Astrocyte (in vitro differentiated cells and primary cell): ENCODE measurements at regions not wholly inside any gene's neighbourhood (a gene's known extent, or its start where the extent isn't known, plus 50 kb on each side); places are given as distances from the start of the nearest gene placed in this dataset.

Experiments used
- DNase-seq: peaks from one replicate; pipeline ENCODE4 v3.0.0-alpha.2; 2010; ENCODE audit warnings: low read depth
- FAIRE-seq: peaks from 2 replicates; lab custom pipeline; 2011; peaks lifted over from hg19 to GRCh38; lab: Jason Lieb, UNC
- H2AFZ ChIP-seq: 2 replicates; pipeline ENCODE4 v1.6.0; 2012; ENCODE audit warnings: low read depth, low read length, inconsistent platforms
- H3K27ac ChIP-seq: 2 replicates; pipeline ENCODE4 v1.5.1; 2011; ENCODE audit warnings: low read depth, low read length, inconsistent platforms
- H3K27me3 ChIP-seq: 2 replicates; pipeline ENCODE4 v1.6.0; 2011; ENCODE audit warnings: low read length, inconsistent platforms; ENCODE audit not compliant: insufficient read depth
- H3K36me3 ChIP-seq: 2 replicates; pipeline ENCODE4 v1.5.1; 2011; ENCODE audit warnings: low read length, inconsistent platforms; ENCODE audit not compliant: insufficient read depth
- H3K4me1 ChIP-seq: 2 replicates; pipeline ENCODE4 v1.5.1; 2011; ENCODE audit warnings: low read length, inconsistent platforms; ENCODE audit not compliant: insufficient read depth
- H3K4me2 ChIP-seq: 2 replicates; pipeline ENCODE4 v1.6.0; 2012; ENCODE audit warnings: low read length, inconsistent platforms
- H3K4me3 ChIP-seq: 2 replicates; pipeline ENCODE4 v1.5.1; 2011; ENCODE audit warnings: low read depth, mild to moderate bottlenecking, low read length, inconsistent platforms; ENCODE audit not compliant: insufficient read depth
- H3K79me2 ChIP-seq: 2 replicates; pipeline ENCODE4 v1.6.0; 2012; ENCODE audit warnings: mild to moderate bottlenecking, low read length, inconsistent platforms; ENCODE audit not compliant: insufficient read depth
- H3K9ac ChIP-seq: 2 replicates; pipeline ENCODE4 v1.6.0; 2012; ENCODE audit warnings: mild to moderate bottlenecking, low read length, inconsistent platforms
- H3K9me3 ChIP-seq: 2 replicates; pipeline ENCODE4 v1.5.1; 2012; ENCODE audit warnings: low read depth, mild to moderate bottlenecking, low read length, inconsistent platforms; ENCODE audit not compliant: insufficient read depth
- H4K20me1 ChIP-seq: 2 replicates; pipeline ENCODE4 v1.6.0; 2012; ENCODE audit warnings: low read length, inconsistent platforms; ENCODE audit not compliant: insufficient read depth
- H3K27ac Mint-ChIP-seq: one replicate; pipeline ENCODE4 v1.8.0; 2021; ENCODE audit warnings: mild to moderate bottlenecking, mixed read lengths; ENCODE audit not compliant: unreplicated experiment
- H3K27me3 Mint-ChIP-seq: one replicate; pipeline ENCODE4 v1.8.0; 2021; ENCODE audit warnings: low read depth, mixed read lengths; ENCODE audit not compliant: unreplicated experiment
- H3K36me3 Mint-ChIP-seq: one replicate; pipeline ENCODE4 v1.8.0; 2021; ENCODE audit warnings: low read depth, mixed read lengths; ENCODE audit not compliant: unreplicated experiment
- H3K4me1 Mint-ChIP-seq: one replicate; pipeline ENCODE4 v1.8.0; 2021; ENCODE audit warnings: low read depth, mixed read lengths; ENCODE audit not compliant: unreplicated experiment
- H3K4me3 Mint-ChIP-seq: one replicate; pipeline ENCODE4 v1.8.0; 2021; ENCODE audit warnings: mild to moderate bottlenecking, moderate library complexity, mixed read lengths; ENCODE audit not compliant: unreplicated experiment
- H3K9me3 Mint-ChIP-seq: one replicate; pipeline ENCODE4 v1.8.0; 2021; ENCODE audit warnings: mild to moderate bottlenecking, mixed read lengths; ENCODE audit not compliant: unreplicated experiment
- CTCF ChIP-seq: IDR thresholded peaks from 2 replicates; pipeline ENCODE4 v1.5.1; 2011; ENCODE audit warnings: low read depth, mild to moderate bottlenecking, inconsistent platforms, low read length, moderate library complexity; ENCODE audit not compliant: insufficient read depth
- EZH2 ChIP-seq: IDR thresholded peaks from 2 replicates; pipeline ENCODE4 v1.6.1; 2012; ENCODE audit warnings: mild to moderate bottlenecking, low read length, inconsistent platforms; ENCODE audit not compliant: insufficient read depth

DNA sequence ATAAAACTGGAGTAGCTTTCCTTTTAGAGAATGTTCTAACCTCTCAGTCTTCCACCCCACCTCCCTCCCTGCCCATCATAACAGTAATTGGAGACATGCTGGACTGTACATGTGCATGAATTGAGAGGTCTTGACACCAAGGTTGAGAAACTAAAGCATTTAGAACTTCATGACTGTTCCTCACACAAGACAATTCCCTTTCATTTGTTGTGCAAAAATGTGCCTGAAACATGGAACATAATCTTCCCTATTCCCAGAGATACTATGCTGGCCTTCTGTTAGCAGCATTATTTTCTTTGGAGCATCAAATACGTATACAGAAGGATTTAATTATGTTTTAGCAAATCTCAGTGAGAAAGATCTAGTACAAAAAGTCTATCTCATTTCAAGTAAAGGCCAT is 97.5 kb upstream of the KCNE2 start:
- Histone ChIP-seq H3K27me3 (no peaks in the 10 kb centered on the region), H3K9me3 (no peaks in the 10 kb centered on the region)

GRCh38 chr21:34268493-34268892 is 95.3 kb upstream of the KCNE2 start:
- Histone ChIP-seq H3K36me3 (no peaks in the 10 kb centered on the region), H3K27ac (no peak overlapping the region), H3K79me2 (no peaks in the 10 kb centered on the region), H3K4me3 (no peak overlapping the region), H3K4me2 (no peak overlapping the region), H4K20me1 (no peaks in the 10 kb centered on the region), H3K9me3 (no peaks in the 10 kb centered on the region), H3K27me3 (no peaks in the 10 kb centered on the region), H3K4me1 (no peaks in the 10 kb centered on the region), H3K9ac (no peak overlapping the region), H2AFZ (no peak overlapping the region)
- H3K4me1 Mint-ChIP-seq, result no peaks in the 10 kb centered on the region
- peaks cover 1% of the 10 kb centered on the region for H3K9me3 Mint-ChIP-seq
- DNase-seq (no peak), FAIRE-seq (no peak)
- TF ChIP-seq EZH2 (no peak), CTCF (no peak)
- no peaks in the 10 kb centered on the region for H3K27me3 Mint-ChIP-seq
- no peak overlapping the region for H3K27ac Mint-ChIP-seq
- H3K36me3 Mint-ChIP-seq, result no peaks in the 10 kb centered on the region
- H3K4me3 Mint-ChIP-seq, result no peak overlapping the region

More for the DNA sequence above, 97.5 kb upstream of the KCNE2 start:
- no peaks in the 10 kb centered on the region for H3K79me2 ChIP-seq
- no peak overlapping the region for H3K9ac ChIP-seq
- H3K4me2 ChIP-seq, result no peak overlapping the region
- no peak overlapping the region for H3K27ac Mint-ChIP-seq
- H3K4me3 ChIP-seq, result no peak overlapping the region
- H3K4me1 Mint-ChIP-seq, result no peaks in the 10 kb centered on the region
- no peaks in the 10 kb centered on the region for H3K27me3 Mint-ChIP-seq
- FAIRE-seq (no peak), DNase-seq (no peak)
- H2AFZ ChIP-seq, result no peak overlapping the region
- peaks cover 6% of the 10 kb centered on the region for H3K9me3 Mint-ChIP-seq
- H3K27ac ChIP-seq, result no peak overlapping the region
- no peaks in the 10 kb centered on the region for H3K36me3 ChIP-seq
- no peaks in the 10 kb centered on the region for H4K20me1 ChIP-seq
- no peaks in the 10 kb centered on the region for H3K4me1 ChIP-seq
- peaks cover 5% of the 10 kb centered on the region for H3K36me3 Mint-ChIP-seq
- no peak overlapping the region for H3K4me3 Mint-ChIP-seq
- TF ChIP-seq EZH2 (no peak), CTCF (no peak)

GRCh38 chr21:34270411-34270810 is 93.4 kb upstream of the KCNE2 start:
- H2AFZ ChIP-seq, result no peak overlapping the region
- no peaks in the 10 kb centered on the region for H4K20me1 ChIP-seq
- TF ChIP-seq EZH2 (no peak), CTCF (no peak)
- no peak overlapping the region for H3K27ac ChIP-seq
- Mint-ChIP-seq H3K27me3 (no peaks in the 10 kb centered on the region), H3K36me3 (no peaks in the 10 kb centered on the region), H3K9me3 (peaks cover 5% of the 10 kb centered on the region), H3K4me1 (no peaks in the 10 kb centered on the region), H3K27ac (no peak overlapping the region), H3K4me3 (no peak overlapping the region)
- H3K9me3 ChIP-seq, result no peaks in the 10 kb centered on the region
- no peaks in the 10 kb centered on the region for H3K27me3 ChIP-seq
- H3K4me3 ChIP-seq, result no peak overlapping the region
- DNase-seq (no peak), FAIRE-seq (no peak)
- no peaks in the 10 kb centered on the region for H3K4me1 ChIP-seq
- H3K4me2 ChIP-seq, result no peak overlapping the region
- H3K36me3 ChIP-seq, result no peaks in the 10 kb centered on the region
- H3K9ac ChIP-seq, result no peak overlapping the region
- H3K79me2 ChIP-seq, result no peaks in the 10 kb centered on the region
